Daoy (cell line): ENCODE measurements at regions not wholly inside any gene's neighbourhood (a gene's known extent, or its start where the extent isn't known, plus 50 kb on each side); places are given as distances from the start of the nearest gene placed in this dataset.
"Not testable (repeated sequence)": the region's sequence is repeated elsewhere in the genome, so short reads cannot be mapped to it uniquely, and the experiment has no call there.

Experiments used
- DNase-seq: peaks from one replicate; pipeline ENCODE4 v3.0.0-alpha.2; 2015; ENCODE audit warnings: low read depth

DNA sequence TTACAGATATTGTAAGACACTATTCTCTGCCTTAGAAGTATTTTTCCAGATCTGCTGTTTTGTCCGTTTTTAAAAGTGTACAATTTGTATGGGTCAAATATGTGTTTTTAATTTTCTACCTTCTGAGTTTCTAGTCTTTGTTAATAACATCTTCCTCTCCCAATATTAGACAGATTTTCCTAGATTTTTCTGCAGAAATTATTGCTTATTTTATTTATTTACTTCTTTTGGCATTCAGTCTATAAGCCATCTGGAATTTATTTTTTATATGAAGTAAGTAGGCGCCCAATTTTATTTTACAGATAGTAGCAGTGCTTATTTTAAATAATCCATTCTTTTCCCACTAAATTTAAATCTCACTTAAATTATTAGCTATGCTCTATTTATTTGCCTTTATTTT is 103.1 kb upstream of the PLEKHG1 start:
- DNase-seq = no peak

DNA sequence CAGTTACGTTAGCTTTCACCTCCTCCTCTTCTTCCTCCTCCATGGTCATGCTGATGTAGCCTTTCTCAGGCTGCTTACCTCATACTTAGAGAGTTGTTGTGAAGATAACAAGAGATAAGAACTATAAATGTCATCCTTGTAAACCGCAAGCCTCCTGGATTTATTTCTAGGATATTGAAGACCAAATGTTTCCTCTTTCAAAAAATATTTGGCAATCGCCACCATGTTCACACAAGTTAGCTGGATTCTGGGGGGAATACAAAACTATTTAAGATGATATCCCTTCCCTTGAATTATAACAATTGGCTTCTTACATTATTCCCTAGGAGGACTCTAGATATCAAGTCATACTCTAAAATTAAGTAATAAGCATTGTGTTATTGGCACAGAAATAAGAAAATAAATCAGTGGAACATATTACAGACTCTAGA is 99.8 kb upstream of the PLEKHG1 start:
- DNase-seq = no peak

DNA sequence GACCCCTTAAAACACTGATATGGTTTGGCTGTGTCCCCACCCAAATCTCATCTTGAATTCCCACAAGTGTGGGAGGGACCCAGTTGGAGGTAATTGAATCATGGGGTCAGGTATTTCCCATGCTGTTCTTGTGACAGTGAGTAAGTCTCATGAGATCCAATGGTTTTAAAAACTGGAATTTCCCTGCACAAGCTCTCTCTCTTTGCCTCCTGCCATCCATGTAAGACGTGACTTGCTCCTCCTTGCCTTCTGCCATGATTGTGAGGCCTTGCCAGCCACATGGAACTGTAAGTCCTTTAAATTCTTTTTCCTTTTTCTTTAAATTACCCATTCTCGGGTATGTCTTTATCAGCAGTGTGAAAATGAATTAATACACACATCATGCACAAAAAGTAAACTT is 99.1 kb upstream of the PLEKHG1 start:
- not testable (repeated sequence) for DNase-seq

DNA sequence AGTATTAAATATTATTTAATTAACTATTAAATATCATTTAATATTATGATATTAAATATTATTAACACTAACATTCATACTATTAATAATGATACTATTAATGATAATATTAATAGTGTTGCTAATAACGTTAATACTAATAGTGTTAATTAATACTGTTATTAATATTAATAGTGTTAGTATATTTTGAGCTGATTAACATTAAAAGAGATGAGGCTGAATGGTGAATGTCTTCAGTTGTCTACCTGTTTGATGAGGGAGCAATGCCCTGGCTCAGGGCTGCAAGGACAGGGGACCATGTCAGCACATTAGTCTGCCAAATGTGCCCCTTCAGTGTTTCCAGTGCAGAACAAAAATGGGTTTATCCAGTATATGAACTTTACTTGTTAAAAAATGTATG is 96.6 kb upstream of the PLEKHG1 start:
- DNase-seq = no peak

DNA sequence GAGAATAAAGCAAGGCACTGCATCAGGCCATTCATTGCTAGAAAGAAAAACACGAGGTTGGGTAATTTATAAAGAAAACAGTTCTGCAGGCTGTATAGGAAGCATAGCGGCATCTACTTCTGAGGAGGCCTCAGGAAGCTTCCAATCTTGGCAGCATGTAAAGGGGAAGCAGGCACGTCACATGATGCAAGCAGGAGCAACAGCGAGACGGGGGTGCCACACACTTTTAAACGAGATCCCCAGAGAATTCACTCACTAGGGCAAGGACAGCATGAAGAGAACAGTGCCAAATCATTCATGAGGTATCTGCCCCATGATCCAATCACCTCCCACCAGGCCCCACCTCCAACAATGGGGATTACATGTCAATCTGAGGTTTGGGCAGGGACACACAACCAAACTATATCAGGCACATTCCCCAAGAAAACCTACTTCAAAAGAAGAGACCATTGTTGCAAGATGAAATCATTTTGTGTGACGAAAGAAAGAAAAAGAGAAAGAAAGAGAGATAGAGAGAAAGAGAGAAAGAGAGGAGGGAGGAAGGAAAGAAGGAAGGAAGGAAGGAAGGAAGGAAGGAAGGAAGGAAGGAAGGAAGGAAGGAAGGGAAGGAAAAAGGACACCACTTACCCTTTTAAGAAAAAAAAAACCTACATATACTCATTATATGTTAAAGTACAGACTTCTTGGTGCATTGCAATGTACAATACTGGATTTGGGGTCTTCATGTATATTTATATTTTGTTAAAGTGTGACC is 95.9 kb upstream of the PLEKHG1 start:
- no peak for DNase-seq

DNA sequence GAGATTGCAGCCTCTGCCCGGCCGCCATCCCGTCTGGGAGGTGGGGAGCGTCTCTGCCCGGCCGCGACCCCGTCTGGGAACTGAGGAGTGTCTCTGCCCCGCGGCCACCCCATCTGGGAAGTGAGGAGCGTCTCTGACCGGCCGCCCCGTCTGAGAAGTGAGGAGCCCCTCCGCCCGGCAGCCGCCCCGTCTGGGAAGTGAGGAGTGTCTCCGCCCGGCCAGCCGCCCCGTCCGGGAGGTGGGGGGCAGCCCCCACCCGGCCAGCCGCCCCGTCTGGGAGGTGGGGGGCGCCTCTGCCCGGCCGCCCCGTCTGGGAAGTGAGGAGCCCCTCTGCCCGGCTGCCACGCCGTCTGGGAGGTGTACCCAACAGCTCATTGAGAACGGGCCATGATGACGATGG is 92.3 kb upstream of the PLEKHG1 start:
- not testable (repeated sequence) for DNase-seq

DNA sequence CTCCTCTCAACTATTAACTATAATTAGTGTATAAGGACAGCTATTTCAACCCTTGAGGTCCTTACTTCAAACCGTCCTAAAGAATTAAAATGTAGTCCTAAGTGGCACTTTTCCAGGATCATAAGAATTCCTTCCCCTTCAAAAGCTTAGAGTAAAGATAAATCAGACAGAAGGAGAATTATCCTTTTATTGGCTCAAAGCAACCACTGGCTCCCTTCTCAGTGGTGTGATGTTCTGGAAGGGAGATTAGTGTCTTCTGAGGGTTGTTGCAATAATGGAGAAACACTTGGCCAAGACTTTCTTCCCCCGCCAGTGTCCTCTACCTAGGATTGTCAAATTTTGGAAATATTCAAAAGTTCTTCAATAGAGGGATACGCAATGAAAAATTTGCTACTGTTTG is 89.1 kb upstream of the PLEKHG1 start:
- DNase-seq = no peak

DNA sequence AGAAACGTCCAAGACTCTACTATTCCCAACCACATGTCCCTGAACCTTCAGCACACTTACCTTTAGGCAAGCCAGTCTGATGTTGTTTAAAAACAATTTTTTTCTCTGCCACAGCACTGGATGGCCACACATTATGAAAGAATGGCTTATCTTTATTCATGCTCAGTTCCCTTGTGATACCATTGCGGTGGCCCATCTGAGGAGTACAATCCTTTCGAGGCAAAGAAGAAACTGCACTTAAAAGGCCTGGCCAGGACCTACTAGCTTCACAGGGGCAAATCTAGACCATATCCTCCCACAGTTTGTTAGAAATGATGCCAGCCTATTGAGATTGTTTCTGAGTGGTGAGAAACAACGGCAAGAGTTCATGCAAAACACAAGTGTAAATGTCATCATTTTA is 88.4 kb upstream of the PLEKHG1 start:
- DNase-seq = no peak

DNA sequence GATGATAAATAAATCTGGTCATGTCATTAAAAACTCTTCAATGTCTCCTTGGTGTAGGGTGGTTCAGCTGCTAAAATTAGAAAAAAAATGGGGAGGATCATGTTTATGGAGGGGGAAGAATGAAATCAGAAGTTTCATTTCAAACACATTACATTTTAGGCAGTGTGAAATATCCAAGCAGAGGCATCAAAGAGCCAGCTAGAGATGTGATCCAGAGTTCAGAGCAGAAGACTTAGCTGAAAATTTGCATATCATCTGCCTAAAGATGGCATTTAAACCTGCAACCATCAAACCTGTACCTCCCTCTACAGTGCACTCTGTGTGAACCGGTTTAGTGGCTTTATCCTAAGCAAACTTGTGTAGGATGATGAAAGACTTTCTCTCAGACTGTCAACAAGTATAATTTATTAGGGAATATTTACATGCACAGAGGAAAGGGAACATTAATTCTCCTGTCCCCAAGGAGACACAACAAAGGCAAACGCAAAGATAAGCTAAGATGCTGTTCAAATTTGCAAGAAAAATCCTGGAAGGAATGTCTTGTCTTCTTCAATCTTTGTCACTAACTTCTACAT is 84.8 kb upstream of the PLEKHG1 start:
- DNase-seq = no peak

DNA sequence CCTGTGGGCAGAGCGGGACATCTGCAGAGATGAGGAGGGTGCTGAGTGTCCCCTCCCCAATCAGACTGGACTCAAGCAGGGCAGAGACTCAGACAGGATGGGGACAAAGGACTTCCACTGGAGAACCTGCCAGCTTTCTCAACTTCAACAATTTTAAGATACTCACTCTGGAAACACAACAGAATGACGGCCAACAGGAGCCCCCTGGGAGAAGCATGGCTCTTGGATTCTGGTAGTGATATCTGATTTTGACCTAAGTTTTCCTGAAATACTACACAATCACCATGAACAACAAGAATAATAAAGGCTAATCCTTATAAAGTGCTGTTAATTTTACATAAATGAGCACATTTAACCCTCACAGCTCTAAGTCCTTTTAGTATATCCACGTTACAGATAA is 83.5 kb upstream of the PLEKHG1 start:
- DNase-seq = no peak

DNA sequence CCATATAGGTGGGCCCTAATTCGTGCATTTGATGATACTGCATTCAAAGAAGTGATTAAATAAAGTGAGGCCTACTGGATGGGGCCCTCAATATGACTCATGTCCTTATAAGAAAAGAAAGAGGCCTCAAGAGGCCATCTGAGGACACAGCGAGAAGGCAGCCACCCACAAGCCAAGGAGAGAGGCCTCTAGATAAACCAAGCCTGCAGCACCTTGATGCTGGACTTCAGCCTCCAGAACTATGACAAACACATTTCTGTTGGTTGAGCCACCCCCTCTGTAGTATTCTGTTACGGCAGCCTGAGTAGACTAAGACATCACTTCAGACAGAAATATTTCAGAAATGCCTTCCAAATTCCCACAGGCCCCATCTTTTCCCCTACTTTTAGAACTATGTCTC is 82.5 kb upstream of the PLEKHG1 start:
- DNase-seq = peak; percentile 21

DNA sequence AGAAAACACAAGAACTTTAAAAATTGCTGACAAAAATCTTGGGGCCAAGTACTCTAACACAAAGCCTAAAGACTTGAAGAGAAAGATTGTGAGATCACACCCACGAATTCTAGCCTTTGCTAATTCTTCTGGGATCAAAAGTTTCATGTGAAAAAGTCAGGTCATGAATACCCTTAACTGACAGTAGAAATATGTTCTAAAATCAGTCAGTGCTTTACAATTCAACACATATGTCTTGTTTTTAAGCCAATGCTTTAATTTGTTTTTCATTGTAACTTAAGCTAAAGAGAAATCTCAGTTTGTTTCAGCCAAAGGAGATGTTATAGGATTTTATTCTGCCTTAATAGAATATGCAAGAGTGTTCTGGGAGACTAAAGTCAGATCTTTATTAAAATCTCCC is 78.2 kb upstream of the PLEKHG1 start:
- no peak for DNase-seq

DNA sequence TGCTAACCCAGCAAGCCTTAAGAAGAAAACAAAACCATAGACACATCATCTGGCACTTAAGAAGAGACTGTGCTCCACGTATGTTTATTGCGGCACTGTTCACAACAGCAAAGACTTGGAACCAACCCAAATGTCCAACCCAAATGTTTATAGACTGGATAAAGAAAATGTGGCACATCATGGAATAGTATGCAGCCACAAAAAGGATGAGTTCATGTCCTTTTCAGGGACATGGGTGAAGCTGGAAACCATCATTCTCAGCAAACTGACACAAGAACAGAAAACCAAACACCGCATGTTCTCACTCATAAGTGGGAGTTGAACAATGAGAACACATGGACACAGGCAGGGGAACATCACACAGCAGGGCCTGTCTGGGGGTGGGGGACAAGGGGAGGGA is 76.5 kb upstream of the PLEKHG1 start:
- DNase-seq = not testable (repeated sequence)

DNA sequence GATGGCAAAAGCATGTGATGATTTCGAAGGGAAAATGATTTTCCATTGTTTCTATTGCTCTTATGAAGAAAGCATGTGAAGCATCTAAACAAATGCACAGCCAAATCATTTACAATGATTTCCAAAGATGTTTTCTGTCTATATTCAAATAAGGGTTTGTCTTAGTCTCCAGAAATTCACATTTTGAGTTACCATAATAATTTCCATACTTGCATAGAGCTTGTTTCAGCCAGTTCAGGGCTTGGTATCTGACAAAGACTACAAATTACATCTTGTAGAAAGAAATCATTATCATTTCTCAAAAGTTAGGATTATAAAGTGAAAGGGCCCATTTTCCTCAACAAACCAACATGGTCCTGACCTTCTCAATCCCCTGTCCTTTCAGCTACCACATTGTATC is 74.4 kb upstream of the PLEKHG1 start:
- no peak for DNase-seq

DNA sequence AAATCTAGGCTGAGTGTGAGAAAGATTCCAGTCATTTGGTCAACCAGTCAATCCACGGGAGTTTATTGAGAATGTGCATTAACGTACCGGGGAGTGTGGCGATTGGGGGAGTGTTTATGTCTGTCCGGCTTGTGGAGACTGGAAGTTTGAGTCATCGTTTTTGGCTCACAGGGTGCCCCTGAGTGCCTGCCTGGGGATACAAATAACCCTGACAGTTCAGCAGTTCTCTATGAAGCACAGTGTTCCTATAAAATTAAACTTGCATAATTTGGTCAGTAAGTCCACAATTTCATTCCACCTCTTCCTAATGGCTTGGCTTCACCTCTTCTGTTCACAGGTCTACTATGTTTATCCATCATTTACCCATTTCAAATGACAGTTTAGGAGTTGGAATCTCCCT is 72.6 kb upstream of the PLEKHG1 start:
- DNase-seq = peak; percentile 79

DNA sequence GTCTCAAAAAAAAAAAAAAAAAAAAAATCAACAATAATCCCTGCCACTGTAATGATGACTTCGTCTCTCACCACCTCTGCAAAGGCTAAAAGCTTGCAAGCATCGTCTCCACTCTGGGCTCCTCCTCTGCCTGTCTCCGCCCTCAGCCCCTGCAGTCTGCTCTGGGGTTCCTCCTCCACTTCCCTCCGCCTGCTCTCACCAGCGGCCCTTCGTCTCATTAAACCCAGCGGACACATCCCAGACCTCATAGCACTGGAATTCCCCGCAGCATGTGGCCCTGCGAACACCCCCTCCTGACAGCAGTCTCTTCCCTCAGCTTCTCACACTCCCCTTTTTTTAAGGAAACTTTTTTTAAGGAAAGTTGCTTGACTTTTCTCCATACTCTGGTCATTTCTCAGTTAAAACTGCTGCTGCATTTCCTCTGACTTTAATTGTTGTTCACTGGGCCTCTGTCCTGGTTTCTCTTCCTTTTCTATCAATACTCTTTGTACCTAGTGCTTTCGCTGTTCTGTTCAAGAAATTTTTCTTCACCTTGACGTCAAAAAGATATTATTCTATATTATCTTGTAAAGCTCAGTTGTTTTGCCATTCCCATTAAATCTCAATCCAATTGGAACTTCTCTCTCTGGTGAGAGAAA is 70.9 kb upstream of the PLEKHG1 start:
- peak; percentile 94 for DNase-seq

DNA sequence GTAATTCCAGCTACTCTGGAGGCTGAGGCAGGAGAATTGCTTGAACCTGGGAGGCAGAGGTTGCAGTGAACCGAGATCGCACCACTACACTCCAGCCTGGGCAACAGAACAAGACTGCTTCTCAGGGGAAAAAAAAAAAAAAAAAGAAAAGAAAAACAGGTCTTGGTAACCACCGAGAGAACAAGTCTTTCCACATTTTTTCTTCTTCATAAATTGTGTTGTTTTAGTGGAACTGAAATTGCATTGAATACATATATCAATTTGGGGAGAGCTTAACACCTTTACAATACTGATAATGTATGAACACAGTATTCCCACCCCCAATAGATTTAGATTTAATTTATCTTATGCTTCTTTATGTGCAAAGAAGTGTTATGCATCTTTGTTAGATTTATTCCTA is 70.0 kb upstream of the PLEKHG1 start:
- DNase-seq = no peak

DNA sequence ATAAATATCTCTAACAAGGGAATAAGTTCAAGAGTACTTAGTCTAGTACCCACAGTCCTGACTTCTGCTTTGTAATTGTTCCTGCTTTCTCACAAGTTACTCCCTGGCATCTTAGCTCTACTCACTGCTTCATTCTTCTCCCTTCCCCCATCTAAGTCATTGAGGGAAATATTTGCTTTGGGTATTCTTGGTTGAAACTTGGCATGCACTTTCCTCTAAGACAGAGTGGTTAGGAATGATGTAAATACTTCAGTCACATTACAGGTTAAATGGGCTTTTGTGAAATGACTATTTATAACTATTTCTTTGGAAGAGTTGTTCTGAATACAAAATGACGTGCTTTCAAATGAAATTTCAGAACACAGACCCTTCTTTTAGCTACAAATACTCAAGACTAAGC is 67.7 kb upstream of the PLEKHG1 start:
- no peak for DNase-seq

DNA sequence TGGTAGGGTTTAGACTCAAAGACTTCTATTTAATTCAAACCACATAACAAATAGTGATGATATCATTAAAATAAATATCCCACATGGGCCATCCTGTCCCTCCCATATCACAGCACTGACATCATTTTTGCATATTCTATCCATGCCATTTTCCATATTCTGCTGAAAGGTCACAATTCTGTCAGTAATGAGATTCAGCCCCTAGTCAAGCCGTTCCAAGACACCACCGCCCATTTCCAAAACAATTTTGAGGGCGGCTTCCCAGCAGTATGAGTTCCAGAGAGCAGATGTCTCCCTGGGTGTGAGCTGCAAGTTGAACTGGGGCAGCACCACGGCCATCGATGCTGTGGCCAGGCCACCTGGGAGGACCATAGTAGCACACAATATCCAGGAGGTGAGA is 65.1 kb upstream of the PLEKHG1 start:
- no peak for DNase-seq

DNA sequence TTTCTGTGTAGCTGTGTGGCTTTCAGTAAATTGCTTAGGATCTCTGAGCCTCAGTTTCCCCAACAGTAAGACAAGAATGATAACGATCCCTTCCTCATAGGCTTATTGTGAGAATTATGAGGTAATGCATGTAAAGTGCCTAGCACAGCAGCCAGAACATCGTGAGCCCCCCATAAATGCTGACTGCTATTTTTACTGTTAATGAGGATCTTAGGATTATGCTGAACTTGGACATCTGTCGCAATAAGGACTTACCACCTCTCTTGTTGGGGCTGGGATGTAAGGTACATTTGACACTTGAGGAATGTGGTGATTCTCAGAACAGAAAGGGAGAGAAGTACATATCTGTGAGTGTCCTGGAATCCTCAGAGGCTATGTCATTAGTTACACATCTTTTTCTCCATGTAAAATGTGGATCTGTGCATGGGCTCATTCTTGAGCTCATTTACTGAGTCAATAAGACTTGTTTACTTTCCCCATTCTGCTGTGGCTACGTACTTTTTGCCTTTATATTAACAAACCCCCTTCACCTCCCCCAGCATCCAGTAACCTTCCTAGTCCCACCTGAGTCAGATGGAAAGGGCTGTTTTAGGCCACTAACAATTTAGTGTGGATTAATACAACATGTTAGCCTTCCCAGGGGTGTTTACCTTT is 64.4 kb upstream of the PLEKHG1 start:
- DNase-seq = no peak

DNA sequence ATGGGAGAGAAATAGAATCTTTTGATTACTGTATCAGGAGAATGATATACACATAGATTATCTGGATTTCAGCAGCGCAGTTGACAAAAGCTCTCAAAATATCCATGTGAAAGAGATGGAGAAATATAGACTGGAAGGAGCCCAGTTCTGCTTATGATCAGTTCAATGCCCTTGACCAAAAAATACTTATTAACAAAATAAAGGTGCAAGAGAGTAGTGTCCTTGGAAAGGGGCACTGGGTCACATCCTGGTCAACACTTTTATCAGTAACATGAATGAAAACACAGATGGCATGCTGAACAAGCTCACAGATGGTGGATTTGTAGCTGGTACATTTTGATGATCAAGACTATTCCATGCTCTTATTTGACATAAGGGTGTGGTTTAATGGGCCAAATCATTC is 63.9 kb upstream of the PLEKHG1 start:
- DNase-seq = no peak

DNA sequence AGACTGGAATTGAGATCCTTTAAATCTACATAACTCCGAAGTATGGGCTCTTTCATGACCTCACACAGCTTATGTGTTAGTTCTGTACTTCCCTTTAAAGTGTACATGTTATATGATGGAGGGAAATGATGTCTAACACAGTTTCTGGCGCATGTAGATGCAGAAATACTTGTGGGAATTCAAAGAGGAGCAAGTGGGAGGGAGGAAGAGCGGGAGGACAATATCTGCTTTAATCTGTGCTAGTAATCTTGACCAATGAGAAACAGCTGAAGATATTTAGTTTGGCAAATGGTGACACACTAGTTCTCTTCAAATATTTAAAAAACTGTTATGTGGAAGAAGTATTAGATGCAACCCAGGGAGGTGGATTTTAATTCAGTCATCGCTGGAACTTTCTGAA is 62.9 kb upstream of the PLEKHG1 start:
- DNase-seq = no peak

DNA sequence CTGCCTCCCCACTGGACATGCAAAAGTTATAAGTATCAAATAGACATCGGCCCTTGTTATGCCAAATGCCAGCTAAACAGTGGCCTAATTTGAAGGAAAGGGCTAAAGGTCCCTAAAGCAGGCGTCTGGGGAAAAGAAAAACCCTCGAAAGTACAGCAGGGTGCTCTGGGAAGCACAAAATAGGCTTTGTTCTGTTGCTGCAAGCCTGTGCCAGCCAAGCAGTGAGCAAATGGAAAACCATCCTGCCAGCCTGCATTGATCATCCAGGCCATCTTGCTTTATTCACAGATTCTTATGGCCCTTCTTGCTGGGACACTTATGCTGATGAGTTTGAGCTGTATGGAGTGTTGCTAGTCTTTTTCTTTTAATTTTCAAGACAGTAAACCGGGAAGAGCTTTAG is 62.2 kb upstream of the PLEKHG1 start:
- DNase-seq = no peak
